ENCODE measurements at regions not wholly inside any gene's neighbourhood (a gene's known extent, or its start where the extent isn't known, plus 50 kb on each side); places are given as distances from the start of the nearest gene placed in this dataset.

DNA sequence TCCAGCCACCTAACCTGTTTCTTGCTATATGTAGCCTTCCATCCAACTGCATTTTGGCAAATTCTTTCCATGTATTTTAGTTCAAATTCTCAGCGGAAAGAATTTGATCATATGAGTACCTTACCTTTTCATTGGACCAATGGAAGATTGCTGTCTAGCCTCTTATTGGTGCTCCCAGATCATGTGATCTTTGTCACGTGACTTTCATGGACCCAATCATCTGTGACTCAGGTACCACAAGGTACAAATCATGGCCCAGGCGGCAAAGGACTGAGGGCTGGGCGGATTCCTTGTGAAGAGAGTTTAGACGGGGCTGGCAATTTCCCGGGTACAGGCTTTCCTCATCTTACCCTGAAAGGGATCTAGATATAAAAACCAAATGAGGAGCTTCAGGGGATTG is 85.9 kb upstream of the TBX20 start:
- no peak for TF ChIP-seq CTCF (IDR thresholded peaks at IDR 0.05)
- no peak for TF ChIP-seq EZH2phosphoT487 (IDR thresholded peaks at IDR 0.05)

Data from neural progenitor cell (in vitro differentiated cells).